Aorta (tissue), 5 donors: ENCODE measurements at regions not wholly inside any gene's neighbourhood (a gene's known extent, or its start where the extent isn't known, plus 50 kb on each side); places are given as distances from the start of the nearest gene placed in this dataset.

Experiments used
- ATAC-seq: fragments of 200-7000 bp; cut with Tn5 transposase; one replicate; pipeline ENCODE4 v1.9.1; 2022; ENCODE audit warnings: moderate library complexity; ENCODE audit not compliant: low FRiP score
- DNase-seq, 2 donors: peaks; one replicate each; pipeline ENCODE4 v3.0.0-alpha.2; 2020
- H3K27ac ChIP-seq, 2 donors: one replicate each; pipeline ENCODE4 v1.5.1; 2013; ENCODE audit warnings: low read length in 2 of 2, mild to moderate bottlenecking in 2 of 2, moderate library complexity in 2 of 2, control low read depth in 1 of 2, inconsistent platforms in 1 of 2, low read depth in 1 of 2
- H3K27me3 ChIP-seq, 2 donors: one replicate each; pipeline ENCODE4 v1.6.1; 2013; ENCODE audit warnings: control low read depth in 1 of 2, low read length in 1 of 2, mild to moderate bottlenecking in 1 of 2, moderate library complexity in 1 of 2; ENCODE audit not compliant: insufficient read depth in 2 of 2, control insufficient read depth in 1 of 2
- H3K36me3 ChIP-seq, 2 donors: one replicate each; pipeline ENCODE4 v1.6.1; 2013; ENCODE audit warnings: control low read depth in 1 of 2, low read length in 1 of 2, mild to moderate bottlenecking in 1 of 2; ENCODE audit not compliant: insufficient read depth in 2 of 2, control insufficient read depth in 1 of 2
- H3K4me1 ChIP-seq, 2 donors: one replicate each; pipeline ENCODE4 v1.6.1; 2013; ENCODE audit warnings: low read length in 2 of 2, control low read depth in 1 of 2, mild to moderate bottlenecking in 1 of 2, moderate library complexity in 1 of 2; ENCODE audit not compliant: insufficient read depth in 2 of 2, control insufficient read depth in 1 of 2
- H3K4me3 ChIP-seq, 2 donors: one replicate each; pipeline ENCODE4 v1.5.1; 2013; ENCODE audit warnings: low read length in 2 of 2, control low read depth in 1 of 2, mild to moderate bottlenecking in 1 of 2
- H3K9me3 ChIP-seq: one replicate; pipeline ENCODE4 v1.6.1; 2013; ENCODE audit warnings: mild to moderate bottlenecking, low read length; ENCODE audit not compliant: control insufficient read depth
- WGBS, 2 donors: extraction: QIAGEN DNeasy Blood & Tissue Kit; methylation state at CpG; one replicate each; pipeline ENCODE4 v1.1.7; 2013; 5-methylcytosine and 5-hydroxymethylcytosine counted together
- intact Hi-C, 2 donors: fragments of 100-400 bp; cut with DNase I; formaldehyde crosslinking; loops; one replicate each; pipeline versions ENCODE4 v1.14.2 to v1.15.0; 2022
- donor health status: healthy with polysubstance abuse.
- donor health status: Bipolar disorder and iron deficiency.
- donor health status: DM: no; HTN: no; CAD: no.
- donor health status: DM: no; HTN: no; CAD: no.
- donor health status: DM: yes; HTN: yes; CAD: no.

- Histone ChIP-seq H3K27me3 (no peaks in the 10 kb centered on the region), H3K27ac (no peak overlapping the region), H3K4me1 (peaks cover 0 to 3% of the 10 kb centered on the region in 2 donors), H3K9me3 (no peaks in the 10 kb centered on the region), H3K36me3 (no peaks in the 10 kb centered on the region), H3K4me3 (no peak overlapping the region)
- no peak for DNase-seq
- ATAC-seq = no peak
- WGBS, 2 donors = 81 to 82% methylated on average over 5 of the region's 5 CpGs
- intact Hi-C loops = loop anchor here in 1 of 2 donors (5.0 to 10.0 kb wide), 3 partner anchors 64 to 212 kb away; partner anchors contain the start of gene CPEB4
Measured at GRCh38 chr5:173760461-173761177, 127.5 kb upstream of the CPEB4 start.

GRCh38 chr5:173761178-173761513 is 127.0 kb upstream of the CPEB4 start:
- H3K27me3 ChIP-seq = no peaks in the 10 kb centered on the region
- 93 to 96% methylated on average over 4 of the region's 4 CpGs for WGBS, 2 donors
- H3K9me3 ChIP-seq = no peaks in the 10 kb centered on the region
- H3K27ac ChIP-seq = no peak overlapping the region
- H3K4me1 ChIP-seq = peaks cover 0 to 3% of the 10 kb centered on the region in 2 donors
- H3K4me3 ChIP-seq = no peak overlapping the region
- intact Hi-C loops = loop anchor here in 1 of 2 donors (5.0 to 10.0 kb wide), 3 partner anchors 64 to 211 kb away; partner anchors contain the start of gene CPEB4
- ATAC-seq (no peak), DNase-seq (no peak)
- no peaks in the 10 kb centered on the region for H3K36me3 ChIP-seq

GRCh38 chr5:173762045-173762444 is 126.1 kb upstream of the CPEB4 start:
- 90 to 93% methylated on average over 5 of the region's 5 CpGs for WGBS, 2 donors
- ATAC-seq (no peak), DNase-seq (no peak)
- no peak overlapping the region for H3K4me3 ChIP-seq
- no peaks in the 10 kb centered on the region for H3K36me3 ChIP-seq
- intact Hi-C loops = loop anchor here in 1 of 2 donors (5.0 to 10.0 kb wide), 3 partner anchors 63 to 210 kb away; partner anchors contain the start of gene CPEB4
- peaks cover 0 to 3% of the 10 kb centered on the region in 2 donors for H3K4me1 ChIP-seq
- H3K27ac ChIP-seq = no peak overlapping the region
- H3K27me3 ChIP-seq = no peaks in the 10 kb centered on the region
- no peaks in the 10 kb centered on the region for H3K9me3 ChIP-seq

- intact Hi-C loops = loop anchor here in 1 of 2 donors (5.0 to 10.0 kb wide), 3 partner anchors 62 to 209 kb away; partner anchors contain the start of gene CPEB4
- ATAC-seq = no peak
Measured at GRCh38 chr5:173762930-173763329, 125.2 kb upstream of the CPEB4 start.

GRCh38 chr5:173763410-173763809 is 124.7 kb upstream of the CPEB4 start:
- Histone ChIP-seq H3K27me3 (no peaks in the 10 kb centered on the region), H3K36me3 (no peaks in the 10 kb centered on the region), H3K4me1 (peaks cover 0 to 3% of the 10 kb centered on the region in 2 donors), H3K4me3 (no peak overlapping the region), H3K9me3 (no peaks in the 10 kb centered on the region), H3K27ac (no peak overlapping the region)
- DNase-seq (no peak), ATAC-seq (no peak)
- intact Hi-C loops = loop anchor here in 1 of 2 donors (5.0 to 10.0 kb wide), 3 partner anchors 61 to 209 kb away; partner anchors contain the start of gene CPEB4
- WGBS, 2 donors = 90 to 96% methylated on average over 8 of the region's 8 CpGs

More at GRCh38 chr5:173762930-173763329, 125.2 kb upstream of the CPEB4 start:
- H3K9me3 ChIP-seq = no peaks in the 10 kb centered on the region
- no peak overlapping the region for H3K27ac ChIP-seq
- no peak overlapping the region for H3K4me3 ChIP-seq
- no peaks in the 10 kb centered on the region for H3K27me3 ChIP-seq
- no peaks in the 10 kb centered on the region for H3K36me3 ChIP-seq
- no peak for DNase-seq
- peaks cover 0 to 3% of the 10 kb centered on the region in 2 donors for H3K4me1 ChIP-seq
- WGBS, 2 donors = 95 to 96% methylated on average over 7 of the region's 7 CpGs

- no peak overlapping the region for H3K4me3 ChIP-seq
- DNase-seq (peak; percentile 92), ATAC-seq (peak; percentile 74)
- H3K27me3 ChIP-seq = no peaks in the 10 kb centered on the region
- no peaks in the 10 kb centered on the region for H3K36me3 ChIP-seq
- peaks cover 0 to 3% of the 10 kb centered on the region in 2 donors for H3K4me1 ChIP-seq
- WGBS, 2 donors = 40 to 43% methylated on average over 13 of the region's 13 CpGs
- H3K27ac ChIP-seq = no peak overlapping the region
- H3K9me3 ChIP-seq = no peaks in the 10 kb centered on the region
- intact Hi-C loops = loop anchor here in 1 of 2 donors (5.0 to 10.0 kb wide), 3 partner anchors 60 to 208 kb away; partner anchors contain the start of gene CPEB4
Measured at GRCh38 chr5:173764332-173765028, 123.7 kb upstream of the CPEB4 start.

- Histone ChIP-seq H3K9me3 (no peaks in the 10 kb centered on the region), H3K36me3 (no peaks in the 10 kb centered on the region), H3K27me3 (no peaks in the 10 kb centered on the region), H3K27ac (no peak overlapping the region), H3K4me1 (peaks cover 0 to 3% of the 10 kb centered on the region in 2 donors), H3K4me3 (no peak overlapping the region)
- 92 to 95% methylated on average over 9 of the region's 9 CpGs for WGBS, 2 donors
- DNase-seq = no peak
- ATAC-seq = no peak
- intact Hi-C loops = loop anchor here in 1 of 2 donors (10.0 kb wide), 2 partner anchors 60 to 120 kb away; partner anchors contain the start of gene CPEB4
Measured at GRCh38 chr5:173765029-173765644, 123.0 kb upstream of the CPEB4 start.

- H3K27me3 ChIP-seq = no peaks in the 10 kb centered on the region
- DNase-seq (no peak), ATAC-seq (no peak)
- H3K9me3 ChIP-seq = no peaks in the 10 kb centered on the region
- intact Hi-C loops = loop anchor here in 1 of 2 donors (10.0 kb wide), 2 partner anchors 59 to 119 kb away; partner anchors contain the start of gene CPEB4
- peaks cover 0 to 3% of the 10 kb centered on the region in 2 donors for H3K4me1 ChIP-seq
- WGBS, 2 donors = 76 to 86% methylated on average over 6 of the region's 6 CpGs
- H3K36me3 ChIP-seq = no peaks in the 10 kb centered on the region
- H3K4me3 ChIP-seq = no peak overlapping the region
- H3K27ac ChIP-seq = peak overlapping the region in 1 of 2 donors; percentile 80
Measured at GRCh38 chr5:173765661-173766060, 122.5 kb upstream of the CPEB4 start.
